ENCODE measurements at regions not wholly inside any gene's neighbourhood (a gene's known extent, or its start where the extent isn't known, plus 50 kb on each side); places are given as distances from the start of the nearest gene placed in this dataset.
A peak's percentile ranks its signal among the peaks of the same experiment; 100 is the strongest.
"Not testable (repeated sequence)": the region's sequence is repeated elsewhere in the genome, so short reads cannot be mapped to it uniquely, and the experiment has no call there.

DNA sequence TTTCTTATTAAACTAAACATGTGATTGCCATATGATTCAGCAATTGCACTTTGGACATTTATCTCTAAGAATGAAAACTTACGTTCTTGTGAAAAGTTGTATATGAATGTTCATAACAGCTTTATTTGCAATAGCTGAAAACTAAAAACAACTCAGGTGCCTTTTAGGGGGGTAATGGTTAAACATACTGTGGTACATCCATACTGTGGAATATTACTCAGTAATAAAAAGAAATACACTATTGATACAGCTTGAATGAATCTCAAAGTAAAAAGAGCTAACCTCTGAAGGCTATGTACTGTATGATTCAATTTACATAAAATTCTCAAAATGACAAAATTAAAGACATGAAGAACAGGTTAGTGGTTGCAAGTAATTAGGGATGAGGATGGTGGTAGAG is 339.5 kb upstream of the PAPPA start:
- Histone ChIP-seq H3K27ac (no peak overlapping the region), H3K4me1 (replicated peaks in 1 of 2) (no peaks in the 10 kb centered on the region), H3K4me3 (no peak overlapping the region)
- 70 to 100% (median 100%) methylated on average over 1 of the region's 1 CpG for WGBS, 10 experiments
- no peak for ATAC-seq (replicated peaks in 6 of 8)
- in situ Hi-C loops (cut with MboI; ENCODE audit: low pct_unique_long_range_greater_than_20kb in 2 of 9, low sequenced_read_pairs in 9 of 9, unreplicated experiment in 9 of 9), result no loop called here

DNA sequence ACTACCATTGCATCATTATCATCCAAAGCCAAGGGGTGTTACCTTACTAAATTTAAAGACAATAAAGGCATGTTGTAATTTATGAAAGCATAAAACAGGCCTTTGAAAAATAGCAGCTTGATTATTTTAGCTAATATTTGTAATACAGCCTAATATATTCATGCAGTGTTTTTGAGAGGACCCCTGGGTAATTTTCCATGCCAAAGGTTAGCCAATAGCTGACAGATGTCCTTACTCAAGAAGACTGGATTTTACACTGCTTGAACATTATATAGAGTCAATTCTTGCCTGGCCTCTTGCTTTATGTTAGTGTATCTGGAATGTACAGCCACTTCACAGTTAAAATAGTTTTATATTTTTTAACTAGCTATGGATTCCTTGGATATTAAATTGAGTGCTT is 337.8 kb upstream of the PAPPA start:
- no peak overlapping the region for H3K4me3 ChIP-seq
- H3K4me1 ChIP-seq (replicated peaks in 1 of 2), result no peaks in the 10 kb centered on the region
- ATAC-seq (replicated peaks in 6 of 8), result no peak
- in situ Hi-C loops (cut with MboI; ENCODE audit: low pct_unique_long_range_greater_than_20kb in 2 of 9, low sequenced_read_pairs in 9 of 9, unreplicated experiment in 9 of 9), result no loop called here
- H3K27ac ChIP-seq, result no peak overlapping the region

DNA sequence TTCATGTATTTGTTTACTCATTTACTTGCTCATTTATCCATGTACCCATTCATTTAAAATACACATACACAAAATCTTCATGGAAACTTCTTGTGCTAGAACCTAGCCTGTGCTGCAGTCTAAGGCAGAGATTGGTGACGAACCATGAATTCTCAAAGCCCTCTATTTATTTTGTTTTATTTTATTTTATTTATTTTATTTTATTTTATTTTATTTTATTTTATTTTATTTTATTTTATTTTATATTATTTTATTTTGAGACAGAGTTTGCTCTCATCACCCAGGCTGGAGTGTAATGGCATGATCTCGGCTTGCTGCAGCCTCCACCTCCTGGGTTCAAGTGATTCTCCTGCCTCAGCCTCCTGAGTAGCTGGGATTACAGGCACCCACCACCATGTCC is 334.9 kb upstream of the PAPPA start:
- H3K4me3 ChIP-seq; ATAC-seq (replicated peaks in 6 of 8); H3K27ac ChIP-seq; in situ Hi-C loops (cut with MboI; ENCODE audit: low pct_unique_long_range_greater_than_20kb in 2 of 9, low sequenced_read_pairs in 9 of 9, unreplicated experiment in 9 of 9); H3K4me1 ChIP-seq (replicated peaks in 1 of 2): not testable (repeated sequence)
- 50 to 96% (median 91%) methylated on average over 1 to 2 of the region's 2 CpGs for WGBS, 10 experiments

DNA sequence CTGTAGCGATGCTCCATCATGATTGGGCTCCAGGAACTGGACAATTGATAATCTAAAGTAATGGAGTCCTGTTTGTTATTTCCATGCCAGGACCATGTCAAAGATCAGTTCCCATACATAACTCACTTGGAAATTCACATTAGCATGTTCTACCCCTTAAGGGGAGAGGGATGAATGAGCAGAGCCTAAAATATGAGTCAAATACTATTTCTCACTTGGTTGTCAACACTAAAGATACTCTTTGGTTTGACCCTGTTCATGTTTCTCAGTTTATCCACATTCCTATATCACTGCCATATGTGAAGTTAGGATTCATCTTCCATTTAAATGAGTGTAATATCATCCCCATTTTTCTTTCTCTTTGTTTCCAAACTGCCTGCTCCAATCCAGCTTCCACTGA is 321.6 kb upstream of the PAPPA start:
- WGBS, 10 experiments, result 83 to 100% (median 100%) methylated on average over 1 of the region's 1 CpG; no CpG with 5 or more reads in 4 of the 10 experiments
- H3K27ac ChIP-seq, result no peak overlapping the region
- H3K4me1 ChIP-seq (replicated peaks in 1 of 2), result no peaks in the 10 kb centered on the region
- no peak overlapping the region for H3K4me3 ChIP-seq
- ATAC-seq (replicated peaks in 6 of 8), result no peak
- in situ Hi-C loops (cut with MboI; ENCODE audit: low pct_unique_long_range_greater_than_20kb in 2 of 9, low sequenced_read_pairs in 9 of 9, unreplicated experiment in 9 of 9), result no loop called here

DNA sequence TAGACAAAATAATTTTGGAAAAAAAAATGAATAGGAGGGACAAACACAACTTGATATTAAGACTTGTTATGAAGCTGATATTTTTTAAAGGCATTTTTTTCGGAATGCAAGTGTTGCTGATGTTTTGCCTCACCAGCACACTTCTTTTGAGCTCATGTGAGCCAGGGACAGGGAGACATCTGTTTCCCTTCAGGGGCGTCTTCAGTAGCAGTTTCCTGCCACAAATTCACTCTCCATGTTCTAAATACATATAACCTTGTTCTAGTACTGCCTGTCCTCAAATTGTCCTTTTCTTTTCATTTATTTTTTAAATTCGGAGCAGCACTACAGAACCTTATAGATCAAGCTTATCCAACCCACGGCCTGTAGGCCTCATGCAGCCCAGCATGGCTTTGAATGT is 316.0 kb upstream of the PAPPA start:
- 0 to 100% (median 72%) methylated on average over 1 to 4 of the region's 4 CpGs; no CpG with 5 or more reads in 1 of the 10 experiments for WGBS, 10 experiments
- H3K4me1 ChIP-seq (replicated peaks in 1 of 2), result no peaks in the 10 kb centered on the region
- ATAC-seq (replicated peaks in 6 of 8), result no peak
- H3K27ac ChIP-seq, result no peak overlapping the region
- H3K4me3 ChIP-seq, result no peak overlapping the region
- in situ Hi-C loops (cut with MboI; ENCODE audit: low pct_unique_long_range_greater_than_20kb in 2 of 9, low sequenced_read_pairs in 9 of 9, unreplicated experiment in 9 of 9), result no loop called here

DNA sequence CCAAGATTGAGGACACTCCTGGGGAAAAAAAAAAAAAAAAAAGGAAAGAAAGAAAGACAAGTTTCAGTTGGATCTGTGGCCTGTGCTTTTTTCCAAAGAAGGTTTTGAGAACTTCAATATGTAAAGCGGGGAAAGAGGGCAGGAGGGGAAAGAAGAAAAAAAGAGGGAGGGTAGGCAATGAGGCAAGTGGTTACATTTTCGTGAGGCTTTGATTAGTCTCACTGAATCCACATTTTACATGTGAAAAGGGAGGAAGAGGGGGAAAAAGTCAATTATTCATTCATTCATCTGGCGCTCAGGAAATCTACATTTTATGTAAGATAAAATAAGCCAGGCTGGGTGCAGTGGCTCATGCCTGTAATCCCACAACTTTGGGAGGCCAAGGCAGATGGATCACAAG is 315.2 kb upstream of the PAPPA start:
- in situ Hi-C loops (cut with MboI; ENCODE audit: low pct_unique_long_range_greater_than_20kb in 2 of 9, low sequenced_read_pairs in 9 of 9, unreplicated experiment in 9 of 9), result no loop called here
- no peak overlapping the region for H3K27ac ChIP-seq
- peak in 2 of 8 experiments; percentile 26 to 30 for ATAC-seq (replicated peaks in 6 of 8)

DNA sequence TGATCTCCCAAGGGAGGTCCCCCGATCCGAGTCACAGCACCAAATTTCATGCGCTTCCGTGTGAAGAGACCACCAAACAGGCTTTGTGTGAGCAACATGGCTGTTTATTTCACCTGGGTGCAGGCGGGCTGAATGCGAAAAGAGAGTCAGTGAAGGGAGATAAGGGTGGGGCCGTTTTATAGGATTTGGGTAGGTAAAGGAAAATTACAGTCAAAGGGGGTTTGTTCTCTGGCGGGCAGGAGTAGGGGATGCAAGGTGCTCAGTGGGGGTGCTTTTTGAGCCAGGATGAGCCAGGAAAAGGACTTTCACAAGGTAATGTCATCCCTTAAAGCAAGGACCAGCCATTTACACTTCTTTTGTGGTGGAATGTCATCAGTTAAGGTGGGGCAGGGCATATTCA is 309.2 kb upstream of the PAPPA start:
- 84 to 100% (median 88%) methylated on average over 2 to 6 of the region's 8 CpGs; no CpG with 5 or more reads in 7 of the 10 experiments for WGBS, 10 experiments

More for the DNA sequence above, 315.2 kb upstream of the PAPPA start:
- no peaks in the 10 kb centered on the region for H3K4me1 ChIP-seq (replicated peaks in 1 of 2)
- no peak overlapping the region for H3K4me3 ChIP-seq
- WGBS, 10 experiments, result 12 to 100% (median 43%) methylated on average over 1 to 3 of the region's 3 CpGs

DNA sequence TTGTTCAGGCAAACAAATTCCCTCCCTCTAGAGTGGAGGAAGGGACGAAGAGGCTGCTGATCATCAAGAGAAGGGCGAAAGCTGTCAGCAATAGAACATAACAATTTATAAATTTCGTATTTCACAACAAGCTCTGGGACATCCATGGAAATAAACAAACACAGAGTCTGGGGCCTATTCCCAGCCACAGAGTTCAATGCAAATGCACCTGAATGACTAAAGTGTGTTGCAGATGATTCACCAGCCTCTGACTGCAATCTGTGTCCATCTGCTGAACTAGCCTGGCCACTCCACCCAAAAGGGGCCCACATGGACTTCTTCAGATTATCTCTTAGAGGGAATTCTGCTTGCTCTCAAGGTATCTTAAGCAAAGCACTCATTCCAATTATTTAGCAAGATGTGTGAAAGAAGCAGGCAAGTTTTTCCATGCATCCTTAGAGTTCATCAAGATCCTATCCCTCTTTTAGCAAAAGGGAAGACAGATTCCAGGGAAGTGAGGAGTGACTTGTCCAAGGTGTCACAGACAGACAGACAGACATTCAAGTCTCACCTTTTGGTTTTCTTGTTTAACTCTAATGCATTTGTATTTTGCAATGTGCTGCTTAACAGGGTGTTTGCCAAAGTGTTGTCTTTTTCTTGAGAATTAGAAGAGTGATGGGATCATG is 307.8 kb upstream of the PAPPA start:
- no peak overlapping the region for H3K4me3 ChIP-seq
- in situ Hi-C loops (cut with MboI; ENCODE audit: low pct_unique_long_range_greater_than_20kb in 2 of 9, low sequenced_read_pairs in 9 of 9, unreplicated experiment in 9 of 9), result no loop called here
- WGBS, 10 experiments, result 0 to 100% (median 86%) methylated on average over 2 to 3 of the region's 3 CpGs; no CpG with 5 or more reads in 3 of the 10 experiments
- H3K27ac ChIP-seq, result no peak overlapping the region
- H3K4me1 ChIP-seq (replicated peaks in 1 of 2), result no peaks in the 10 kb centered on the region
- ATAC-seq (replicated peaks in 6 of 8), result peak in 3 of 8 experiments; percentile 98 to 99 (median 99)

More for the DNA sequence above, 309.2 kb upstream of the PAPPA start:
- in situ Hi-C loops (cut with MboI; ENCODE audit: low pct_unique_long_range_greater_than_20kb in 2 of 9, low sequenced_read_pairs in 9 of 9, unreplicated experiment in 9 of 9); H3K4me1 ChIP-seq (replicated peaks in 1 of 2); ATAC-seq (replicated peaks in 6 of 8); H3K27ac ChIP-seq; H3K4me3 ChIP-seq: not testable (repeated sequence)

DNA sequence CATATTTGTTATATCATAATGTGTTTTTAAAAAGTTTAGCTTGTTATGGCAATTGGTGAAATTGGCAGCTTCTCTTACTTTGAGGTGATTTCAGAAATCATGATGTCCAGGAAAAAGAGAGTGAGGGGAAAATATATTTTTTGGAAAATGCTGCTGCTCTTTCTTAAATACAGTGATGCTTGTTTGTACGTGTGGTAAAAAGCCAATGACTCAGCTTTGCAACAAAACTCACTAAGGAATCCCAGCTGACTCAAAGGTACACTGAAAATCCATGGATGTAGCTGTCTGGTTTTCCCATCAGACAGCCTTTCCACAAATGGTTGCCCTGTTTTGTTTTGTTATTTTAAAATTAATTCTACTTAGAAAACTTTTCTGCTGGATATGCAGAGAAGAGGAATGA is 306.4 kb upstream of the PAPPA start:
- H3K27ac ChIP-seq, result no peak overlapping the region
- no peak overlapping the region for H3K4me3 ChIP-seq
- in situ Hi-C loops (cut with MboI; ENCODE audit: low pct_unique_long_range_greater_than_20kb in 2 of 9, low sequenced_read_pairs in 9 of 9, unreplicated experiment in 9 of 9), result no loop called here
- ATAC-seq (replicated peaks in 6 of 8), result no peak
- WGBS, 10 experiments, result 0 to 83% (median 25%) methylated on average over 1 of the region's 1 CpG; no CpG with 5 or more reads in 3 of the 10 experiments
- H3K4me1 ChIP-seq (replicated peaks in 1 of 2), result no peaks in the 10 kb centered on the region

DNA sequence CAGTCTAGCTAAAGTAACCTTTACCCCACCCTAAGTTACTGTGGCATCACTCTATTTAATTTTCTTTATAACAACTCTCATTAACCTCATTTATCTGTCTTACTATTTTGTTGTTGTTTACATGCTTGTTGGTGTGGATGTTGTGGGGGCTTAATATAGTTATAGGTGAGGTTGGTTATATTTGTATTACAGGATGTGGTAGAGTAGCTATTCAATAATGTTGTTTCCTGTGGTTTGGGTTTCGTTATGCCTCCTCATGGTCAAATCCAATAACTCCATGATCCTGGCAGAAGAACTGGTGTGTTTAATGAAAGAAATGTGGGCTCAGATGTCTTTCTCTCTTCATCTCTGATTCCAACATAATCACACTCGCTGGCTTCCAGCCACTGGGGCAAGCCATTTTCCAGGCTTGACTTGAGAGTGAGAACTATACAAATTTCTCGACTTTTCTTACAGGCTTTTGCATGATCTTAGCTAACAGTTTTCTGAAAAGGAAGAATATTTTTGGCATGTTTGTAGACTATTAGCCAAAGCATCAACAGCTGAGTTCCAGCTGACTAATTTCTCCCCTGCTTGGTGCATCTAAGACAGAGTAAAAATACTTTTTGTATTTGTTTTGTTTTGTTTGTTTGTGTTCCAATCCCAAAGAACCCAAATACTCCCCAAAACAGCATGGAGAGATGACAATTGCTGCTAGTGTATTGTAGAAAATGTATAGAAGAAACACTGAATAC is 303.7 kb upstream of the PAPPA start:
- ATAC-seq (replicated peaks in 6 of 8), result no peak
- Histone ChIP-seq H3K4me3 (no peak overlapping the region), H3K27ac (no peak overlapping the region), H3K4me1 (replicated peaks in 1 of 2) (no peaks in the 10 kb centered on the region)
- in situ Hi-C loops (cut with MboI; ENCODE audit: low pct_unique_long_range_greater_than_20kb in 2 of 9, low sequenced_read_pairs in 9 of 9, unreplicated experiment in 9 of 9), result no loop called here
- WGBS, 10 experiments, result 8 to 100% (median 83%) methylated on average over 1 to 3 of the region's 3 CpGs; no CpG with 5 or more reads in 2 of the 10 experiments

DNA sequence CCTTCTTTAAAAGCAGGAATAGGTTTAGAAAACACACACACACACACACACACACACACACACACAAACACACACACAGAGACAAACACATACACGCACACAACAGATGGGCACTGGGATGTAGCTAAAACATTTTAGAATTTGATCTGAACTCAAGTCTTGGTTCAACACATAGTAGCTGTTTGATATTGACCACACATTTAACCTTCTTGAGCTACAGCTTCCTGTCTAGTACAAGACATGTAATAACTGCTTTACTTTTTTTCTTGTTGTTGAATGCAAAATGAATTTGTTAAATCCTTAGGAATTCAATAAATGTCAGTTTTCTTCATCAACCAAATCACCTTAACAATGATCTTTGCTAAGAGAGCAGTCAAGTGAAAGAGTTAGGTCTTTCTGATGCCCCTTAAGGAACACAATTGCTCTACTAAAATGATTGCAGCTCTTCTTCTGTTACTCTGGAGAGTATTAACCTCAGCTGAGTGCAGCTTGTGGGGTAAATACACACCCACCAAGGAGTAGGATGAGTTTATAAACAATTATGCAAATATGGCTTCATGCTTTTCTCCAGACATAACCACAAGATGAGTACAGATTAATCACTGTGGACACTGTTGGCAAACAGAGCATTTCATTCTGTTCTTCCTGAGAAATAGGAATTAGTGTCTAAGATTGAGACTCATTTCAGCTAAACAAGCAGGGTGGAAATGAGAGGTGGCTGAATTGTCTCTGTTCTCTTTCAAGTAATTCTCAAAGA is 302.9 kb upstream of the PAPPA start:
- peak in 3 of 8 experiments; percentile 54 to 91 (median 85) for ATAC-seq (replicated peaks in 6 of 8)
- 0 to 83% (median 70%) methylated on average over 1 of the region's 1 CpG; no CpG with 5 or more reads in 6 of the 10 experiments for WGBS, 10 experiments
- Histone ChIP-seq H3K4me1 (replicated peaks in 1 of 2) (no peaks in the 10 kb centered on the region), H3K27ac (no peak overlapping the region), H3K4me3 (no peak overlapping the region)
- in situ Hi-C loops (cut with MboI; ENCODE audit: low pct_unique_long_range_greater_than_20kb in 2 of 9, low sequenced_read_pairs in 9 of 9, unreplicated experiment in 9 of 9), result no loop called here

DNA sequence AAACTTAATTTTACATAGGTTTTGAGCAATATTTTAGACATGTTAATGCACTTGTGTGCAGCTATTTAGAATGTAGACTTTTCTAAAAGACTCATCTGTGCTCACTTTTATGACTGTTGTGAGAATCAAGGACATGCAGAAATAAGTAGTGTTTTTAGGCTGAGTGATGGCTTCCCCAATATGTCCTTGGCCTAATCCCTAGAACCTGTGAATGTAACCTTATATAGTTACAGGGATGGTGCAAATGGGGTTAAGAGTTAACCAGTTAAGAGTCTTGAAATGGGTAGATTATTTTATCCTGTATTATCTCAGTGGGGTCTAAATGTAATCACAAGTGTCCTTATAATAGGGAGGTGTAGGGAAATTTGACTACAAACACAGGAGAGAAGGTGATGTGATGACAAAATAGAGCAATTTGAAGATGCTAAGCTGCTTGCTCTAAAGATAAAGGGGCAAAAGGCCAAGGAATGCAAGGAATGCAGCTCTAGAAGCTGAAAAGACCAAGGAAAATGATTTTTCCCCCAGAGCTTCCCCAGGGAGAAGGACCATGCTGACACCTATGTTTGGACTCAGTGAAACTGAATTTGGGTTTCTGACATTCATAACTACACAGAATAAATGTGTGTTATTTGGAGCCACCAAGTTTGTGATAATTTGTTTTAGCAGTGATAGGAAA is 298.0 kb upstream of the PAPPA start:
- in situ Hi-C loops (cut with MboI; ENCODE audit: low pct_unique_long_range_greater_than_20kb in 2 of 9, low sequenced_read_pairs in 9 of 9, unreplicated experiment in 9 of 9), result no loop called here
- Histone ChIP-seq H3K27ac (no peak overlapping the region), H3K4me1 (replicated peaks in 1 of 2) (no peaks in the 10 kb centered on the region), H3K4me3 (no peak overlapping the region)
- no peak for ATAC-seq (replicated peaks in 6 of 8)

DNA sequence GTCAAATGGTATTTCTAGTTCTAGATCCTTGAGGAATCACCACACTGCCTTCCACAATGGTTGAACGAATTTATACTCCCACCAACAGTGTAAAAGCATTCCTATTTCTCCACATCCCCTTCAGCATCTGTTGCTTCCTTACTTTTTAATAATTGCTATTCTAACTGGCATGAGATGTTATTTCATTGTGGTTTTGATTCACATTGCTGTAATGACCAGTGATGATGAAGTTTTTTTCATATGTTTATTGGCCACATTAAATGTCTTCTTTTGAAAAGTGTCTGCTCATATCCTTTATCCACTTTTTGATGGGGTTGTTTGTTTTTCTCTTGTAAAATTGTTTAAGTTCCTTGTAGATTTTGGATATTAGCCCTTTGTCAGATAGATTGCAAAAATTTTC is 295.2 kb upstream of the PAPPA start:
- in situ Hi-C loops (cut with MboI; ENCODE audit: low pct_unique_long_range_greater_than_20kb in 2 of 9, low sequenced_read_pairs in 9 of 9, unreplicated experiment in 9 of 9); H3K4me1 ChIP-seq (replicated peaks in 1 of 2); ATAC-seq (replicated peaks in 6 of 8); H3K4me3 ChIP-seq; H3K27ac ChIP-seq: not testable (repeated sequence)
- WGBS, 10 experiments, result 0 to 63% (median 16%) methylated on average over 1 of the region's 1 CpG; no CpG with 5 or more reads in 4 of the 10 experiments

Data from motor neuron (in vitro differentiated cells).